NCI-H446 treated with DMSO at 0.1 percent for 48 hours (cell line): ENCODE measurements at regions not wholly inside any gene's neighbourhood (a gene's known extent, or its start where the extent isn't known, plus 50 kb on each side); places are given as distances from the start of the nearest gene placed in this dataset.
"Not testable (repeated sequence)": the region's sequence is repeated elsewhere in the genome, so short reads cannot be mapped to it uniquely, and the experiment has no call there.

Experiments used
- DNase-seq: peaks from one replicate; lab custom pipeline; 2025; lab: John Stamatoyannopoulos, UW

- not testable (repeated sequence) for DNase-seq
Observed at GRCh38 chr3:125697979-125698640, 102.8 kb upstream of the OSBPL11 start.

GRCh38 chr3:125715651-125716050 is 120.4 kb upstream of the OSBPL11 start:
- DNase-seq = no peak

GRCh38 chr3:125732151-125732550 is 136.9 kb upstream of the OSBPL11 start:
- not testable (repeated sequence) for DNase-seq

GRCh38 chr3:125741991-125742718 is 146.9 kb upstream of the OSBPL11 start:
- DNase-seq = not testable (repeated sequence)

- DNase-seq = not testable (repeated sequence)
Observed at GRCh38 chr3:125742845-125743244, 147.5 kb upstream of the OSBPL11 start.

- DNase-seq = not testable (repeated sequence)
Observed at GRCh38 chr3:125757050-125757449, 161.8 kb upstream of the OSBPL11 start.

GRCh38 chr3:125758641-125759130 is 163.4 kb upstream of the OSBPL11 start:
- not testable (repeated sequence) for DNase-seq

- not testable (repeated sequence) for DNase-seq
Observed at GRCh38 chr3:125762601-125763000, 167.3 kb upstream of the OSBPL11 start.

GRCh38 chr3:125766285-125766826 is 171.1 kb upstream of the OSBPL11 start:
- not testable (repeated sequence) for DNase-seq

- DNase-seq = not testable (repeated sequence)
Observed at GRCh38 chr3:125766931-125767330, 171.6 kb upstream of the OSBPL11 start.

- no peak for DNase-seq
Observed at GRCh38 chr3:125767641-125768040, 172.3 kb upstream of the OSBPL11 start.

- DNase-seq = not testable (repeated sequence)
Observed at GRCh38 chr3:125768821-125769220, 173.5 kb upstream of the OSBPL11 start.

- not testable (repeated sequence) for DNase-seq
Observed at GRCh38 chr3:125771506-125771905, 176.2 kb upstream of the OSBPL11 start.

GRCh38 chr3:125774433-125775034 is 179.2 kb upstream of the OSBPL11 start:
- not testable (repeated sequence) for DNase-seq

- not testable (repeated sequence) for DNase-seq
Observed at GRCh38 chr3:125775106-125775505, 179.8 kb upstream of the OSBPL11 start.

- DNase-seq = not testable (repeated sequence)
Observed at GRCh38 chr3:125775606-125776294, 180.5 kb upstream of the OSBPL11 start.

- not testable (repeated sequence) for DNase-seq
Observed at GRCh38 chr3:125779276-125779675, 184.0 kb upstream of the OSBPL11 start.

- DNase-seq = not testable (repeated sequence)
Observed at GRCh38 chr3:125779918-125780317, 184.6 kb upstream of the OSBPL11 start.

- DNase-seq = not testable (repeated sequence)
Observed at GRCh38 chr3:125781678-125782077, 186.4 kb upstream of the OSBPL11 start.

- DNase-seq = not testable (repeated sequence)
Observed at GRCh38 chr3:125790312-125790711, 178.7 kb upstream of the ROPN1B start.

- not testable (repeated sequence) for DNase-seq
Observed at GRCh38 chr3:125791021-125791420, 178.0 kb upstream of the ROPN1B start.

GRCh38 chr3:125810010-125810409 is 159.0 kb upstream of the ROPN1B start:
- DNase-seq = not testable (repeated sequence)
